ENCODE measurements at regions not wholly inside any gene's neighbourhood (a gene's known extent, or its start where the extent isn't known, plus 50 kb on each side); places are given as distances from the start of the nearest gene placed in this dataset.

DNA sequence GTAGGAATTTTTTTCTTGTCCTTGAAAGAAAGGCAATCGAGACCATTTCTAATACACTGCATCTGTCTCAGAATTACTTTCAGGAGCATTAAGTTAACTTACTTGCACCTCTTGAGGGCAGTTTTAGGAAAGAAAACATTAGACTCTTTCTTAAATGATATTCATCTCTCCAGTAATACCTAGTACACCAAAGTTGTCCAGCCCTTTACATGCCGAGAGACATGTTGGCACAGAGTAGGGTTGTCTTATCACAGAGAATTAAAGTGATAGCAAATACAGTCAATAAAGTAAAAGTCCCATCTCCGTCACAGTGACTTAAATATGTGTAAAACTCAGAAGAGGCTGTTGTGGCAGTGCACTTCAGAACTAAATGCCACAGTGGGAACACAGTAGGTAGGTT is 154.3 kb upstream of the KCNN2 start:
- TF ChIP-seq POLR2A (IDR thresholded peaks at IDR 0.05) = no peak
- TF ChIP-seq, protein P1, sequence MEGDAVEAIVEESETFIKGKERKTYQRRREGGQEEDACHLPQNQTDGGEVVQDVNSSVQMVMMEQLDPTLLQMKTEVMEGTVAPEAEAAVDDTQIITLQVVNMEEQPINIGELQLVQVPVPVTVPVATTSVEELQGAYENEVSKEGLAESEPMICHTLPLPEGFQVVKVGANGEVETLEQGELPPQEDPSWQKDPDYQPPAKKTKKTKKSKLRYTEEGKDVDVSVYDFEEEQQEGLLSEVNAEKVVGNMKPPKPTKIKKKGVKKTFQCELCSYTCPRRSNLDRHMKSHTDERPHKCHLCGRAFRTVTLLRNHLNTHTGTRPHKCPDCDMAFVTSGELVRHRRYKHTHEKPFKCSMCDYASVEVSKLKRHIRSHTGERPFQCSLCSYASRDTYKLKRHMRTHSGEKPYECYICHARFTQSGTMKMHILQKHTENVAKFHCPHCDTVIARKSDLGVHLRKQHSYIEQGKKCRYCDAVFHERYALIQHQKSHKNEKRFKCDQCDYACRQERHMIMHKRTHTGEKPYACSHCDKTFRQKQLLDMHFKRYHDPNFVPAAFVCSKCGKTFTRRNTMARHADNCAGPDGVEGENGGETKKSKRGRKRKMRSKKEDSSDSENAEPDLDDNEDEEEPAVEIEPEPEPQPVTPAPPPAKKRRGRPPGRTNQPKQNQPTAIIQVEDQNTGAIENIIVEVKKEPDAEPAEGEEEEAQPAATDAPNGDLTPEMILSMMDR (IDR thresholded peaks at IDR 0.05) = no peak
